ENCODE measurements at regions not wholly inside any gene's neighbourhood (a gene's known extent, or its start where the extent isn't known, plus 50 kb on each side); places are given as distances from the start of the nearest gene placed in this dataset.

GRCh38 chr3:146770301-146770700, 165.2 kb upstream of the PLSCR5 start:
- no peak overlapping the region for H3K4me3 ChIP-seq
- H3K9me3 ChIP-seq (ENCODE audit: low read depth, low read length): no peaks in the 10 kb centered on the region

DNA sequence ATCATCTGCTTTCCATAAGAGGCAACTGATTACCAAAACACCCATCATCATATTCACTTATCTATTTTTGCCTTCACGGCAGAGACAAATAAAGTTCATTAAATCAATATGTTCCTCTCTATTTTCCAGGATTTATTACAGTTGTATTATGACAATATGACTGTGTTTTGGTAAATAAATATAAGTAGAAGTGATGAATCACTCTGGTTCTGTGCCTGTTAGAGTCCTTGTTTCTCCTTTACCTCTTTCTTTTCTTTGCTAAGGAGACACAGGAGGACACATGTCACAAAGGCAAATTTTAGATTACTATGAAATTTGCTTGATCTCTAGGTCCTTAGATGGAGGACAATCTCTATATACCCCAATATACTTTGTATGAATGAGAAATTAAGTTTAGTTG, 152.6 kb upstream of the PLSCR5 start:
- H3K4me3 ChIP-seq: no peak overlapping the region
- TF ChIP-seq EZH2 (IDR thresholded peaks at IDR 0.05): no peak
- no peak for TF ChIP-seq POLR2AphosphoS5 (IDR thresholded peaks at IDR 0.05; ENCODE audit: borderline replicate concordance, low read depth, low read length)
- no peak for TF ChIP-seq FOXP2 (optimal IDR thresholded peaks at IDR 0.05; ENCODE audit: control extremely low read depth, extremely low read length, insufficient read depth)
- DNase-seq (ENCODE audit: low read depth, low spot score): no peak
- H3K27ac ChIP-seq: no peak overlapping the region
- no peak overlapping the region for H3K9ac ChIP-seq (ENCODE audit: insufficient read length)
- no peaks in the 10 kb centered on the region for H3K9me3 ChIP-seq (ENCODE audit: low read depth, low read length)
- H3K36me3 ChIP-seq (ENCODE audit: insufficient read depth, low read length): no peaks in the 10 kb centered on the region

More at GRCh38 chr3:146770301-146770700, 165.2 kb upstream of the PLSCR5 start:
- H3K27ac ChIP-seq: no peak overlapping the region
- no peak for DNase-seq (ENCODE audit: low read depth, low spot score)
- H3K36me3 ChIP-seq (ENCODE audit: insufficient read depth, low read length): no peaks in the 10 kb centered on the region
- no peak overlapping the region for H3K9ac ChIP-seq (ENCODE audit: insufficient read length)
- TF ChIP-seq POLR2AphosphoS5 (IDR thresholded peaks at IDR 0.05; ENCODE audit: borderline replicate concordance, low read depth, low read length) (no peak), FOXP2 (optimal IDR thresholded peaks at IDR 0.05; ENCODE audit: control extremely low read depth, extremely low read length, insufficient read depth) (no peak), EZH2 (IDR thresholded peaks at IDR 0.05) (no peak)

DNA sequence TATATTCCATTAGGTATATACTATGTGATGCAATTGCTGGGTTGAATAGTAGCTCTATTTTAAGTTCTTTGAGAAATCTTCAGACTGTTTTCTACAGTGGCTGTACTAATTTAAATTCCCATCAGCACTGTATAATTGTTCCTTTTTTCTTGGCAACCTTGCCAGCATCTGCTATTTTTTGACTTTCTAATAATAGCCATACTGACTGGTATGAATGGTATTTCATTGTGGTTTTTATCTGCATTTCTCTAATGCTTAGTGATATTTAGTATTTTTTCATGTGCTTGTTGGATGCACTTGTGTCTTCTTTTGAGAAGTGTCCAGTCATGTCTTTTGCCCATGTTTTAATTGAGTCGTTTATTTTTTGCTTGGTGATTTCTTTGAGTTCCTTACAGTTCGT, 145.1 kb upstream of the PLSCR5 start:
- TF ChIP-seq FOXP2 (optimal IDR thresholded peaks at IDR 0.05; ENCODE audit: control extremely low read depth, extremely low read length, insufficient read depth): no peak
- TF ChIP-seq POLR2AphosphoS5 (IDR thresholded peaks at IDR 0.05; ENCODE audit: borderline replicate concordance, low read depth, low read length): no peak
- TF ChIP-seq EZH2 (IDR thresholded peaks at IDR 0.05): no peak
- no peak overlapping the region for H3K9ac ChIP-seq (ENCODE audit: insufficient read length)
- no peak for DNase-seq (ENCODE audit: low read depth, low spot score)
- H3K4me3 ChIP-seq: no peak overlapping the region
- no peak overlapping the region for H3K27ac ChIP-seq
- H3K9me3 ChIP-seq (ENCODE audit: low read depth, low read length): peaks cover 4% of the 10 kb centered on the region; the same call in 1 of the 2 replicates
- H3K36me3 ChIP-seq (ENCODE audit: insufficient read depth, low read length): no peaks in the 10 kb centered on the region; the same call in 1 of the 2 replicates

DNA sequence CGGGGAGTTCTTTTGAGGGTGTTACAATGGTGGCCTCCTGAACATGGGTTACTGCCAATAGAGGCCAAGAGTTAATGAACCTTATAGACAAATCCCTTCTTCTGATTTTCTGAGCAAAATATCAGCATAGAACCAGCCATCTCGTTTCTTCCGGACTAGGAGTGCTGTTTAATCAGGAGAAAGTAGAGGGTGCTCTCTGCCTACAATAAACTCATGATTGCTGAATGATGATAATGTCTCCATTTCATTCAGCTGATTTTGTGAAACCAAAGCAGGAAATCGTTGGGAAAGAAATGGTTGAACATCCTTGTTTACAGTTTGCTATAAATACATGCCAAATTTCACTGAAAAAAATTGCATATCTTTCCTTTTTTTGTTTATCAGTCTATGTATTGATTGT, 142.8 kb upstream of the PLSCR5 start:
- H3K9me3 ChIP-seq (ENCODE audit: low read depth, low read length): peaks cover 4% of the 10 kb centered on the region; the same call in 1 of the 2 replicates
- H3K9ac ChIP-seq (ENCODE audit: insufficient read length): no peak overlapping the region
- no peaks in the 10 kb centered on the region; the same call in 1 of the 2 replicates for H3K36me3 ChIP-seq (ENCODE audit: insufficient read depth, low read length)
- DNase-seq (ENCODE audit: low read depth, low spot score): no peak
- peak overlapping the region; percentile 18 for H3K4me3 ChIP-seq
- TF ChIP-seq POLR2AphosphoS5 (IDR thresholded peaks at IDR 0.05; ENCODE audit: borderline replicate concordance, low read depth, low read length): no peak
- no peak for TF ChIP-seq EZH2 (IDR thresholded peaks at IDR 0.05)
- no peak for TF ChIP-seq FOXP2 (optimal IDR thresholded peaks at IDR 0.05; ENCODE audit: control extremely low read depth, extremely low read length, insufficient read depth)
- H3K27ac ChIP-seq: no peak overlapping the region

DNA sequence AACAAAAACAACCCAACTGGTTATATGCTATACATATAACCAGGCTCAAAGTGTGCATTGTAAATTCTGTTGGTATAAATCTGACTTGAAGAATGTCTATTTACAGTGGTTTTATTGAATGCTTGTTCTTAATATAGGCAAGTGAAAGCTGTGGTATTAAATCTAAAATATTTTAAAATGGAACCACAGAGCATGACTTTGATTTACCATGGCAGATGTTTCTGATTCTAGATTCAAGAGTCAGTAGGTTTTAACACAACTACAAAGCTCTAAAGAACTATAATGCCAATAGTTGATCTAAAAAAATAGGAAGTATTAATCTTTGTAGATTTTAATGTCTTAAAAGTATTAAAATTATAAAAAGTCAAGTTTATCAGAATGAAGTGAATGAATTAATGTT, 141.9 kb upstream of the PLSCR5 start:
- TF ChIP-seq FOXP2 (optimal IDR thresholded peaks at IDR 0.05; ENCODE audit: control extremely low read depth, extremely low read length, insufficient read depth) (no peak), EZH2 (IDR thresholded peaks at IDR 0.05) (no peak), POLR2AphosphoS5 (IDR thresholded peaks at IDR 0.05; ENCODE audit: borderline replicate concordance, low read depth, low read length) (no peak)
- no peak for DNase-seq (ENCODE audit: low read depth, low spot score)
- Histone ChIP-seq H3K9ac (ENCODE audit: insufficient read length) (no peak overlapping the region), H3K4me3 (peak overlapping the region; percentile 29), H3K9me3 (ENCODE audit: low read depth, low read length) (peaks cover 2% of the 10 kb centered on the region; the same call in 1 of the 2 replicates), H3K36me3 (ENCODE audit: insufficient read depth, low read length) (no peaks in the 10 kb centered on the region; the same call in 1 of the 2 replicates), H3K27ac (peak overlapping the region; percentile 45)

DNA sequence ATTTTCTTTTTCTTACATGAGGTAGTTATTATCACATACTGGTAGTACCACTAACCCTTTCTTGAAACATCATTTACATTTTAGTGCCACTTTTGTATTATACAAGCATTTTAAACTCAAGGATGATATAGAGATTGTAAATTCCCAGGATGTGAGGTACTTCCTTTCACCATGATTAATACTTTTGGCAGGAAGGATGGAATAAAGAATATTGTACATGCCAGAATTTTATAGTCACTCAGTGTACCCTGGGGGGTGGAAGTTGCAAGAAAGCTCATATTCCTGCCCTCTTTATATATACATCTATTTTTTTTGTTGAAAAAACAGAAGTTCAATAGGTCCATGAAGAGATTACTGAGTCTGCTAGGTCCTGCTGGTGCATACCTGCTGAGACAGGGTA, 141.0 kb upstream of the PLSCR5 start:
- Histone ChIP-seq H3K9ac (ENCODE audit: insufficient read length) (no peak overlapping the region), H3K4me3 (peak overlapping the region; percentile 29), H3K9me3 (ENCODE audit: low read depth, low read length) (peaks cover 5% of the 10 kb centered on the region; the same call in 1 of the 2 replicates), H3K36me3 (ENCODE audit: insufficient read depth, low read length) (peaks cover 3% of the 10 kb centered on the region; the same call in 1 of the 2 replicates), H3K27ac (peak overlapping the region; percentile 45; the same call in 1 of the 2 replicates)
- TF ChIP-seq FOXP2 (optimal IDR thresholded peaks at IDR 0.05; ENCODE audit: control extremely low read depth, extremely low read length, insufficient read depth) (peak; percentile 22), EZH2 (IDR thresholded peaks at IDR 0.05) (no peak), POLR2AphosphoS5 (IDR thresholded peaks at IDR 0.05; ENCODE audit: borderline replicate concordance, low read depth, low read length) (peak; percentile 59; the same call in 1 of the 2 replicates)
- peak; percentile 94 for DNase-seq (ENCODE audit: low read depth, low spot score)

DNA sequence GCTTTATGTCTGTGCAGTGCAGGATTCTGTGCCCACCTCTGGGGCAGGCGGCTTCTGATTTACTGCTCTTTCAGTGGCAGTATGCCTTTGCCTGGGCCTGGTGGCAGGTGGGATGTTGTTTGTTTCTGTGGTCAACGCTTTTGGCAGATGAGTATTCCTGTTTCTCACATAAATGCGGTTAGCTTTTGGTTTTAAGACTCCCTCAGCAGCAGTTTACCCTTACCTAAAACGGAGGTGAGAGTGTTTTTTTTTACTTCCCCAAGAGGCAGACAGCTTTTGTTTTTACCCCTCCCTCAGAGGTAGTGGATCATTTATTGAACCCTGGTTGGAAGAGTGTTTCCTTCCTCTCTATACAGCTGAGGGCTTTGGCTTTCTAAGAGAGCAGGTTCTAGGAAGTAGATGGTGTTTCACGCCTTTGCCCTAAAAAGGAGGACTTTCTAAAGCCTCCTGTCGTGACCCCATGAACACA, 134.1 kb upstream of the PLSCR5 start:
- H3K4me3 ChIP-seq: no peak overlapping the region
- H3K9me3 ChIP-seq (ENCODE audit: low read depth, low read length): peaks cover 7% of the 10 kb centered on the region; the same call in 1 of the 2 replicates
- H3K9ac ChIP-seq (ENCODE audit: insufficient read length): no peak overlapping the region
- no peak for DNase-seq (ENCODE audit: low read depth, low spot score)
- peaks cover 3% of the 10 kb centered on the region; the same call in 1 of the 2 replicates for H3K36me3 ChIP-seq (ENCODE audit: insufficient read depth, low read length)
- TF ChIP-seq FOXP2 (optimal IDR thresholded peaks at IDR 0.05; ENCODE audit: control extremely low read depth, extremely low read length, insufficient read depth): no peak
- TF ChIP-seq POLR2AphosphoS5 (IDR thresholded peaks at IDR 0.05; ENCODE audit: borderline replicate concordance, low read depth, low read length): no peak
- no peak for TF ChIP-seq EZH2 (IDR thresholded peaks at IDR 0.05)
- H3K27ac ChIP-seq: no peak overlapping the region

GRCh38 chr3:146732325-146732724, 127.2 kb upstream of the PLSCR5 start:
- no peak for DNase-seq (ENCODE audit: low read depth, low spot score)

More at GRCh38 chr3:146732325-146732724, 127.2 kb upstream of the PLSCR5 start:
- H3K27ac ChIP-seq: no peak overlapping the region
- H3K4me3 ChIP-seq: no peak overlapping the region
- no peak overlapping the region for H3K9ac ChIP-seq (ENCODE audit: insufficient read length)
- no peaks in the 10 kb centered on the region for H3K9me3 ChIP-seq (ENCODE audit: low read depth, low read length)
- H3K36me3 ChIP-seq (ENCODE audit: insufficient read depth, low read length): no peaks in the 10 kb centered on the region
- TF ChIP-seq EZH2 (IDR thresholded peaks at IDR 0.05) (no peak), FOXP2 (optimal IDR thresholded peaks at IDR 0.05; ENCODE audit: control extremely low read depth, extremely low read length, insufficient read depth) (no peak), POLR2AphosphoS5 (IDR thresholded peaks at IDR 0.05; ENCODE audit: borderline replicate concordance, low read depth, low read length) (no peak)
